ENCODE measurements at regions not wholly inside any gene's neighbourhood (a gene's known extent, or its start where the extent isn't known, plus 50 kb on each side); places are given as distances from the start of the nearest gene placed in this dataset.

DNA sequence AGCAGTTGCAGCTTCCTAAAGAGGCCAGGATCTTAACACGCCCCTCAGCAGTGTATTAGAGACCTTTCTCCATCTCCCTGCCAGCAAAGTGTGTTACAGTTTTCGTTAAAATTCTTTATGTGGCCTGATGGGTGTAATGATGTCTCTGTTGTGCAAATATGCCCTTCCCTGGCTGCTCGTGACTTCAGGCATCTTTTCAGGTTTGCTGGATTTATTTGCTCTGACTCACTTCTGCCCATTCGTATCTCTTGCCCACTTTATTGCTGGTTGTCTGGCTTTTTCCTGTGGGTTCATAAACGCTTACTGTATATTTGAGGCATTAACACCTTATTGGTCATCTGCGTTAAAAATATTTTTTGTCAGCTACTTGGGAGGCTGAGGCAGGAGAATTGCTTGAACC, 134.5 kb downstream of the ASB1 start:
- DNase-seq (ENCODE audit: low read depth): no peak

GRCh38 chr2:238562446-238562845, 135.7 kb downstream of the ASB1 start:
- DNase-seq (ENCODE audit: low read depth): no peak

- no peak for DNase-seq (ENCODE audit: low read depth)
These were observed 136.8 kb downstream of the ASB1 start for GRCh38 chr2:238563551-238563950.

- no peak for DNase-seq (ENCODE audit: low read depth)
These were observed 137.7 kb downstream of the ASB1 start for GRCh38 chr2:238564286-238564920.

DNA sequence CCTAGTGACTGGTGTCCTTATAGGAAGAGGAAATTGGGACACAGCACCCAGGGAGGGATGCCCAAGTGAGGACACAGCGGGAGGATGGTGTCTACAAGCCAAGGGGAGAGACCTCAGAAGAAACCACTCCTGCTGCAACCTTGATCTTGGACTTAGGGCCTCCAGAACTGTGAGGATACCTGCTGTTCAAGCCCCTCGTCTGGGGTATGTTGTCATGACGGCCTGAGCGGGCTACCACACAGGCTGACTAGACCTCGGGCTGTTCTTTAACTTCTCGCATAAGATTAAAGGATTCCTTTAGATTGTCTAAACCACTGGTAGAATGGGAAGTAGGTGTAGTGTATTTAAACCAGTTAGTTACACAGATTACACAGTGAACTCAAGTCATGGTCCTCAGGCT, 138.3 kb downstream of the ASB1 start:
- DNase-seq (ENCODE audit: low read depth): no peak

- no peak for DNase-seq (ENCODE audit: low read depth)
These were observed 139.4 kb downstream of the ASB1 start for GRCh38 chr2:238566001-238566645.

DNA sequence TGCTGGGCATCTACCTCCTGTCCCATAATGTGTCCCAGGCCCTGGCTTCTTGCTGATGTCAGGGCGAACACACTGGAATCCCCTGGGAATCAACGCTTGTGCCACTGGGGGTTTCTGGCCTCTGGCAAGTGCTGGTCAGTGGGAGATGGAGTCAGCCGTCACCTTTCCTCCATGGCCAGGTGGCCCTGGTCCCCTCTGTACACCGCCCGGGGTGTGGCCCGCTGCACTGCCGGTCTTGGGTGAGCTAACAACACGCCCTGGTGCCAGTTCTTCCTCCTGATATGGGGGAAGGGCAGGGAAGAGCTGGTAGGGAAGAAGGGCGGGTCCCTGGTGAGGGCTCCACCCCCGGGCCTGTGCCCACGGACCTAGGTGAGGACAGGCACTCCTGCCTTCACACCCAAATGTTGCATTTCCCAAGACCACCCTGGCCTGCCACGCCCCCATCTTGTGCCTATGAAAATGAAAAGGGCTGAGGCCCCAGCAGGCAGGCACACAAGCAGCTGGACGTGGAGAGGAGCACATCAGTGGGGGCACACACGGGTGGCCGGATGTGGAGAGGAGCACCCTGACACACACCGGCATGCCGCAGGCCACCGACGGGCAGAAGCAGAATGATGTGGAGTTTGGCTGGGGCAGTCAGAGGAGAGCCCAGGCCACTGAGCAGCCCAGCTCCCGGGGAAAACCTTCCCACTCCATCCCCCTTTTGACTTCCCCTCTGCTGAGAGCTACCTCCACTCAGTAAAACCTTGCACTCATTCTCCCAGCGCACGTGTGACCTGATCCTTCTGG, 140.5 kb downstream of the ASB1 start:
- no peak for DNase-seq (ENCODE audit: low read depth)

DNA sequence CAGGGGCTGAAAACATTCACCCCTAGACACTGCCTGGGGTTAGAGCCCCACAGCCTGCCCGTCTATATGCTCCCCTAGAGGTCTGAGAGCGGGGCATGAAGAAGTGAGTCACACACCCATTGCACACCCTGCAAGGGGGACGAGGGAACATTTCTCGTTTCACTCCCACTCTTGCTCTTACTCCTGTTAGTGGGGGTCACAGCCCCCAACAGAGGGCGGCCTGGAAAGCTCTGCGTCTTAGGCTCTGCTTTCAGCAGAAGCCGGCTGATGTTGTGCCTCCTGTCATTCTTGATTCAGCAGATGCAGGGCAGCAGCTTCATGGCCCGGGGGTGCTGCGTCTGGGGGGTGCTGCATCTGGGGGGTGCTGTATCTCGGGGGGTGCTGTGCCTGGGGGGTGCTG, 141.3 kb downstream of the ASB1 start:
- DNase-seq (ENCODE audit: low read depth): no peak

GRCh38 chr2:238568455-238569440, 142.0 kb downstream of the ASB1 start:
- DNase-seq (ENCODE audit: low read depth): no peak

DNA sequence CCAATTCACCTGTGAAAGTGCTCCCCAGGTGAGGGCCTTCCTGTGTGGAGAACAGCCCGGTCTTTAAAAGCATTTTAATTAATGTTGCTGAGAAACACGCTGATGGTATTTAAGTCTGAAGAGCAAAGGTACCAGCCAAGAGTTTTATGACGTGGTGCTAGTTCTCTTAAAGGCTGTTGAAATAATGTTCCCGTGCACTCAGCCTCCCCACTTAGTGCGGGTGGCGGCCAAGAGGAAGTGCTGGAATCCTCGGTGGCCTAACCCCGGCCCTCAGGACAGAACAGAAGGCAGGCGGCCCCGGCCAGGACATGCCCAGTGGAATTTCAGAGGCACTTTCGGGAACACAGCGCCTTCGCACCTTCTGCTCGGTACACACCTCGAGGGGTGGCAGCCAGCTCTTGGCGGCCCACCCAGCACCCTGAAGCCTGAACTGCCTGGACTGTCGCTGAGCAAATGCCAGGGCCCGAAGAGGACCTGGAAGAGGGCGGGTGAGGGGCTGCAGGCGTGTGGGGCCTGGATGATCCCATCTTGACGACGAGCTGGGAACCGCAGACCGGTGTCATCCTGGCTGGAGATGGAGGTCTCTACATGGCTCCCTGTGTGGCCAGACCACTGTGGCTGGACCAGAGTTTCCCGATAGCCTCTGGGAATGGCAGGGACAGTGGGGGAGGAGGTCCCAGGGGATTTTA, 142.9 kb downstream of the ASB1 start:
- DNase-seq (ENCODE audit: low read depth): no peak

DNA sequence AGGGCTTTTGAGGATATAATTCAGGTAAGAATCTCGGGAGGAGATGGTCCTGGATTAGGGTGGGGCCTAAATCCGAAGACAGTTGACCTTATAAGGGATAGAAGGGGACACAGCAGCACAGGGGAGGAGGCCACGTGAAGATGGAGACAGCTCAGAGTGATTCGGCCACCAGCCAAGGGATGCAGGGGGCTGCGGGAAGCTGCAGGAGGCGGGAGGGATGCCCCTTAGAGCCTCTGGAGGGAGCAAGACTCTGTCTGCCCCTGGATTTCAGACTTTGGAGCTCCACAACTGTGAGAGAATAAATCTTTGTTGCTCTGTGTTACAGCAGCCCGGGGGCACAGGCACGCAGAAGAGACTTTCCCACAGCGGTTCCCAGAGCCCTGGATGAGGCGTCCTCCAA, 143.7 kb downstream of the ASB1 start:
- no peak for DNase-seq (ENCODE audit: low read depth)

GRCh38 chr2:238570926-238571325, 144.2 kb downstream of the ASB1 start:
- DNase-seq (ENCODE audit: low read depth): no peak

DNA sequence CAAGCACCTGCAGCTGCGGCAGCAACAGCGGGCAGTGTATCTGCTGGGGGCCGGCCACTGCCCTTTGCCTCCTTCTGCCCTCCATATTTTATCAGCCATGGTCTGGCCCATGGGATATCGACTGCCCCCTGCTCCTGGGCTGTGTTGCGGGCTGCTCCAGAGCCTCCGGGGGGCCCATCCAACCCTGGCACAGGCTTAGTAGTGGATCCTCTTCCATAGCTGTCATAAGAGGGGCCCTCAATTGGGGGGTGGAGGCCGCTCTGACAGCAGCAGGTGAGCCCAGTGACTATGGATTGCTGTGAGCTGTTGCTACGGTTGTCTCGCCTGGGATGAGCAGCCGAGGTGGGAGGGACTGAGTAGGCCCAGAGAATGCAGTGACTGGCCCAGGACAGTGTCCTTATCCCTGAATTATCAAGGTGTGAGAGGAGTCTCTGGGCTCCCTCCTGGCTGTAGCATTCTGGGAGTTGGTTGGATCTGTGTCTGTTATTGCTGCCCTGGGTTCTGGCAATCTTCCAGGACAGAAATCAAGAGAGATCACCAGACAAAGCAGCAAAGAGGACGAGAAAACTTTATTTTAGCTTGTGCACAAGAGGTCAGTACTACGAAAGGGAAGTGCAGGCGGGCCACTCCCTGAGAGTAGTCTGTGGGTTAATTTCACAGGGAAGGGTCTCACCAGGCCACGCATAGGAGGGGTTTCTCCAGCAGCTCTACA, 145.1 kb downstream of the ASB1 start:
- DNase-seq (ENCODE audit: low read depth): no peak

- no peak for DNase-seq (ENCODE audit: low read depth)
These were observed 146.5 kb downstream of the ASB1 start for GRCh38 chr2:238573065-238573778.

DNA sequence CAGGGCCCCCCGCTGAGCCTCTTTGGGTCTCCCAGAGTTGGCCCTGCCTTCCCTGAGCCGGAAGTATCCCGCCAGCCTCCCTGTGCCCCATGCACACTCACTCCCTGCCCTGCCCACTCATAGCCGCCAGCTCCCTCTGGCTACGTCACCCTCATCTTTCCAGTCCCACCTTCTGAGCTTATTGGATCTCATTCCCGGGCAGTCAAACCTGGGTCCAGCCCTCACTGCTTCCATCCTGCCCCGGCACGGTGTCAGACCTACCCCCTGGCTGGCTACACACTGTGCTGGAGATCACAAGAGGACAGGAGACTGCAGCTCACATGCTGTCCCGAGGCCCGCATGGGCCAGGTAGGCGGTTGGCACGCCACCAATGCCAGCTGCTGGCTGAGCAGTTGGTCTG, 147.2 kb downstream of the ASB1 start:
- no peak for DNase-seq (ENCODE audit: low read depth)

DNA sequence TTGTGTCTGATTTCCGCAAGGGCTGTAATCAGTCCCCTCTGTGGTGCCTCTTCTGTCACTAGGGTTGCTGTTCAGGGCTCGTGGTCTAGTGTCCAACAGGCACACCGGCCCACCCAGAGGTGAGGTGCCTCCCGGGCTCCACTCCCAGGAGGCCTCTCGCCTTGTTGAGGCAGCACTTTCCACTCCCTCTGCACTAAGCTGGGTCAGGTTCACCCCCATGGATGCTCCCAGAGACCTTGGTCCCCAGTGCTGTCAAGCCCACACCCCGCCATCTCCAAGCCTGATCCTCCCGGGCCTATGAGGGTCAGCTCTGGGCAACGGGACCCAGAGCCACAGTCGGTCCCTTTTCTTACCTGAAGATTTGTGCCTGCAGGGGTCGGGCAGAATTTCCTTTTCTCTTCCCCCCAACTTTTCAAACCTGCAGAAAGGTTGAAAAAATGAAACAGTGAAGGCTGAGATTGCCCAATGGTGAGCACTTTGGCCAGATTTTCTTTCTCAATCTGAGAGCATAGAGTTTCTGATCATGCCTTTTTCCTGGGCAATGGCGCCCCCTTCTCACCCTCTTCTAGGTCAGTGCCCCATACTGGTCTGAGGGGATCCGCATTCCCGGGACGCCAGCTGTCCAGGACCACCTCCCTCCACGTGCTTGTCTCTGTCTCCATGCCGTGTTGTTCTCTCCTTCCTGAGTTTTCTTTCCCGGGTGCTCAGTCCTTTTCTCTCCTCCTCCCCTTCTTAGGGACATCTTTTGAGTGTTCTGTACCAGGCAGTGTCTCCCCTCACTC, 148.0 kb downstream of the ASB1 start:
- no peak for DNase-seq (ENCODE audit: low read depth)

DNA sequence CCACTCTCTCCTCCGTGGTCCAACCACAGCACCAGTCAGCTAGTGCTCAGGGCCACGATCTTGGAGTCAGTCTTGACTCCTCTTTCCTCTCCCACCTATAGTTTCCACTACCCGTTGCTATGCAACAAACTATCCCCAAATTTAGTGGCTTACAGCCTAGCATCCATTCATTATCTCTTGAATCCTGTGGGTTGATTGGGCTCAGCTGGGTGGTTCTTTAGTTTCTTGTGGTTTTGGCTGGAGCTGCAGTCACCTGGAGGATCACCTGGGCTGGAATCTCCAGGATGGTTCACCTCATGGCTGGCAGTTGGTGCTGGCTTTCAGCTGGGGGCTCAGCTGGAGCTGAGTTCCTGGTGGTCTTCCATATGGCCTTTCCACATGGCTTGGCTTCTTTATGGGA, 149.9 kb downstream of the ASB1 start:
- no peak for DNase-seq (ENCODE audit: low read depth)

DNA sequence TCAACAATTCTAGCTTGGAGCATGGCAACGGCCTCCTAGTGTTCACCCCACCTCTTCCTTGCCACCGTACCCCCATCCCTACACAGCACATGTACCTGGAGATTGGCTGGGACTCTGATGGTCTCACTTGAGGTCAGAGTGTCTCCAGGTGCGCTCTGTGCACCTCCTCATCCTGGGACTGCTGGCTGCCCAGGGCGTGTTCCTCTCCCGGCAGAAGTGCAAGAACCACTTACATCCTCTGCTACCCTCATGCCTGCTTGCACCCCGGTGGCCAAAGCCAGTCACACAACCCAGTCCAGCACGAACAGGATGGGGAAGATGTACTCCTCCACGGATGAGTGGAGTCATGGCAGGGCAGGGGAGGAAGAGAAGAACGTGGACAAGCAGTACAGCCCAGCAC, 151.5 kb downstream of the ASB1 start:
- DNase-seq (ENCODE audit: low read depth): no peak

DNA sequence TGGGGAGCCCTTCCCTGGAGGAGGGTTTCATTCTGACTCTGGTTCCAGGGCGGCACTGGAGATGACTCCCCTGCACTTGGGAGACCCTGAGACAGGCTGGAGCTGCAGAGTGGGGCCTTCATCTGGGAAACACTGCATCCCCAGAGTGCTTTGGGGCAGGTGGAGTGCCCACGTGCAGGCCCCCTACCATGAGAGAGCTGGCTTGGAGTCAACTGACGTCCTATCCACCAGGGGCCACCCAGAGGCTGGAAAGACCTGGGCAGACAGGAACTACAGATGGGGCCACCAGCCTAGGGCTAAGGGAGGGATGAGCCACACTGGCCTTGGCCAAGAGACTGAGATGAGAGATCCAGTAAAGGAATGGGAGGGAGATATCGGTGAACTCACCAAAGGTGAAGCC, 153.8 kb downstream of the ASB1 start:
- no peak for DNase-seq (ENCODE audit: low read depth)
